Endothelial cell (in vitro differentiated cells): ENCODE measurements at regions not wholly inside any gene's neighbourhood (a gene's known extent, or its start where the extent isn't known, plus 50 kb on each side); places are given as distances from the start of the nearest gene placed in this dataset.

Experiments used
- DNase-seq: peaks from one replicate; pipeline ENCODE4 v3.0.0; 2021; ENCODE audit warnings: low spot score
- H3K27ac Mint-ChIP-seq: one replicate; pipeline ENCODE4 v1.8.0; 2021; ENCODE audit warnings: mixed read lengths, inconsistent platforms; ENCODE audit not compliant: unreplicated experiment
- H3K27me3 Mint-ChIP-seq: one replicate; pipeline ENCODE4 v1.8.0; 2021; ENCODE audit warnings: mild to moderate bottlenecking, moderate library complexity, mixed read lengths, inconsistent platforms; ENCODE audit not compliant: unreplicated experiment
- H3K36me3 Mint-ChIP-seq: one replicate; pipeline ENCODE4 v1.8.0; 2021; ENCODE audit warnings: mild to moderate bottlenecking, low read depth, mixed read lengths, inconsistent platforms; ENCODE audit not compliant: unreplicated experiment
- H3K4me1 Mint-ChIP-seq: one replicate; pipeline ENCODE4 v1.8.0; 2021; ENCODE audit warnings: mild to moderate bottlenecking, mixed read lengths, inconsistent platforms; ENCODE audit not compliant: unreplicated experiment
- H3K4me3 Mint-ChIP-seq: one replicate; pipeline ENCODE4 v1.8.0; 2021; ENCODE audit warnings: mild to moderate bottlenecking, mixed read lengths, inconsistent platforms; ENCODE audit not compliant: unreplicated experiment
- H3K9me3 Mint-ChIP-seq: one replicate; pipeline ENCODE4 v1.8.0; 2021; ENCODE audit warnings: mixed read lengths, inconsistent platforms; ENCODE audit not compliant: unreplicated experiment
- TF ChIP-seq, protein P1 (sequence below): fragments of 200-600 bp; sonication (generic); IDR thresholded peaks from one replicate; pipeline ENCODE4 v1.5.0; 2021; ENCODE audit warnings: antibody characterized with exemption; ENCODE audit not compliant: unreplicated experiment

DNA sequence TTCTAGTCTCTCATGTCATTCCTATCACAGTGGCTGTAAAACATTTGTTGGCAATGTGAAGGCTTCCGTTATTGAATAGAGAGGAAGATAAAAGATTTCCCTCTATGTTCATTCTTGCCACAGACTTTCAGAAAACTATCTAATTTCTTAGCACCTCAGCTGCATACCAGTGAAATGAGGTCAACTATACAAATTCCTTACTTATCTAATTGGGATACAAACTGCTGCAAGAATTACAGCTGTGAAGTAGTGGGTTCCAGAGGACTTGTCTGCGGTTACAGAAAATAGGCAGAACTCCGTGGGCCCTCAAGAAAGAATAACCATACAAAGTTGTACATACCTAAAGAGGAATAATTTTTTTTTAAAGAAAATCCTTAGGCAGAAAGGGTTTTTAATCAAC is 175.8 kb downstream of the PPP1R2C start:
- TF ChIP-seq, protein P1, sequence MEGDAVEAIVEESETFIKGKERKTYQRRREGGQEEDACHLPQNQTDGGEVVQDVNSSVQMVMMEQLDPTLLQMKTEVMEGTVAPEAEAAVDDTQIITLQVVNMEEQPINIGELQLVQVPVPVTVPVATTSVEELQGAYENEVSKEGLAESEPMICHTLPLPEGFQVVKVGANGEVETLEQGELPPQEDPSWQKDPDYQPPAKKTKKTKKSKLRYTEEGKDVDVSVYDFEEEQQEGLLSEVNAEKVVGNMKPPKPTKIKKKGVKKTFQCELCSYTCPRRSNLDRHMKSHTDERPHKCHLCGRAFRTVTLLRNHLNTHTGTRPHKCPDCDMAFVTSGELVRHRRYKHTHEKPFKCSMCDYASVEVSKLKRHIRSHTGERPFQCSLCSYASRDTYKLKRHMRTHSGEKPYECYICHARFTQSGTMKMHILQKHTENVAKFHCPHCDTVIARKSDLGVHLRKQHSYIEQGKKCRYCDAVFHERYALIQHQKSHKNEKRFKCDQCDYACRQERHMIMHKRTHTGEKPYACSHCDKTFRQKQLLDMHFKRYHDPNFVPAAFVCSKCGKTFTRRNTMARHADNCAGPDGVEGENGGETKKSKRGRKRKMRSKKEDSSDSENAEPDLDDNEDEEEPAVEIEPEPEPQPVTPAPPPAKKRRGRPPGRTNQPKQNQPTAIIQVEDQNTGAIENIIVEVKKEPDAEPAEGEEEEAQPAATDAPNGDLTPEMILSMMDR: no peak
- Mint-ChIP-seq H3K4me1 (no peaks in the 10 kb centered on the region), H3K4me3 (no peak overlapping the region), H3K9me3 (no peaks in the 10 kb centered on the region), H3K36me3 (no peaks in the 10 kb centered on the region), H3K27me3 (no peaks in the 10 kb centered on the region), H3K27ac (no peak overlapping the region)
- no peak for DNase-seq

GRCh38 chrX:42597481-42597880 is 180.5 kb downstream of the PPP1R2C start:
- no peak overlapping the region for H3K4me3 Mint-ChIP-seq
- H3K36me3 Mint-ChIP-seq: no peaks in the 10 kb centered on the region
- no peak overlapping the region for H3K27ac Mint-ChIP-seq
- H3K9me3 Mint-ChIP-seq: no peaks in the 10 kb centered on the region
- no peak for DNase-seq
- no peaks in the 10 kb centered on the region for H3K4me1 Mint-ChIP-seq
- TF ChIP-seq, protein P1: no peak
- no peaks in the 10 kb centered on the region for H3K27me3 Mint-ChIP-seq

DNA sequence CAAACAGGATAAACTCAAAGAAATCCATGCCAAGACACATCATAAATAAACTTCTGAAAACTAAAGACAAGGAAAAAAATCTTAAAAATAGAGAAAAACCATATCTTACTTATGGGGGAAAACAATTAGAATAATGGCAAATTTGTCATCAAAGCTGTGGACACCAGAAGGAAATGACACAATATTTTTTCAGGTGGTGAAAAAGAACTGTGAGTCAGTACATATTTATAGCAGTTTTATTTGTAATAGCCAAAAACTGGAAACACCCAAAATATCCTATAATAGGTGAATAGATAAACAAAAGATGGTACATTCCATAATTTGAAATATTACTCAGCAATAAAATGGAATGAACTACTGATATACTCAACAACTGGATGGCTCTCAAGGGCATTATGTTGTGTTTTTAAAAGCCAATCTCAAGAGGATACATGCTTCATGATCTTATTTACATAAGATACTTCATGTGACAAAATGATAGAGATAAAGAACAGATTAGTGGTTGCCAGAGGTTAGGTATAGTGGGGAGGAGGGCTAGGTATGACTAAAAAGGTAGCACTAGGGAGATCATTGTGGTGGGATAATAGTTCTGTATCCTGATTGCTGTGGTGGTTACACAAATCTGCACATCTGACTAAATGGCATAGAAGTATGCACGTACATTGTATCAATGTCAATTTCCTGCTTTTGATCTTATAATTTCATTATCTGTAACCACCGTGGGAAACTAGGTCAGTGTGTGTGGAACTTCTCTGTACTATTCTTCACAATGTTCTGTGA is 191.9 kb downstream of the PPP1R2C start:
- no peaks in the 10 kb centered on the region for H3K27me3 Mint-ChIP-seq
- no peaks in the 10 kb centered on the region for H3K9me3 Mint-ChIP-seq
- no peak overlapping the region for H3K4me3 Mint-ChIP-seq
- TF ChIP-seq, protein P1: no peak
- no peak overlapping the region for H3K27ac Mint-ChIP-seq
- H3K36me3 Mint-ChIP-seq: peaks cover 4% of the 10 kb centered on the region
- H3K4me1 Mint-ChIP-seq: no peaks in the 10 kb centered on the region
- DNase-seq: no peak

- DNase-seq: no peak
- TF ChIP-seq, protein P1: no peak
- no peak overlapping the region for H3K27ac Mint-ChIP-seq
- no peak overlapping the region for H3K4me3 Mint-ChIP-seq
- H3K4me1 Mint-ChIP-seq: no peaks in the 10 kb centered on the region
- no peaks in the 10 kb centered on the region for H3K27me3 Mint-ChIP-seq
- no peaks in the 10 kb centered on the region for H3K9me3 Mint-ChIP-seq
- H3K36me3 Mint-ChIP-seq: no peaks in the 10 kb centered on the region
Measured at GRCh38 chrX:42577936-42578470, 200.0 kb downstream of the PPP1R2C start.

DNA sequence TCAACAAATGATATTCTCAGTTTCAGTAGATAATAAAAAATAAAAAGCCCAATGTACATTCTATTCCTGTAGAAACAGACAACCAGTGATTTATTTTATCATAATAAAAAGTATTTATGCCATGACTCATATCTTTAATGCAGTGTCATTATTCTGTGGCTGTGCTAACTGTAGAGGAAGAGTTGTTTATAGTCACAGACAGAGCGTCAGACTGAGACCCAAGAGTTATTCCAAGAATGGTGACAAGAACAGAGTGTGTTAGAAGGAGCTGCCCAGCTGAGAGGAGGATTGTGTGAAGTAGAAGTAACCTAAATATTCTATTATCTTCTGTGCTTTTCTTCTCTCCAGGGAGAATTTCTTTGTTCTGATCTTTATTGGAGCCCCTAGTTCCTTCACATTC is 210.7 kb downstream of the PPP1R2C start:
- Mint-ChIP-seq H3K4me1 (no peaks in the 10 kb centered on the region), H3K36me3 (no peaks in the 10 kb centered on the region), H3K9me3 (no peaks in the 10 kb centered on the region), H3K4me3 (no peak overlapping the region), H3K27ac (no peak overlapping the region), H3K27me3 (no peaks in the 10 kb centered on the region)
- no peak for DNase-seq
- TF ChIP-seq, protein P1: no peak
